ES-I3 (cell line): ENCODE measurements at regions not wholly inside any gene's neighbourhood (a gene's known extent, or its start where the extent isn't known, plus 50 kb on each side); places are given as distances from the start of the nearest gene placed in this dataset.
"Not testable (repeated sequence)": the region's sequence is repeated elsewhere in the genome, so short reads cannot be mapped to it uniquely, and the experiment has no call there.

ENCODE experiments used
- H3K36me3 ChIP-seq: 2 replicates; pipeline ENCODE4 v1.6.1; 2013; ENCODE audit warnings: mild to moderate bottlenecking, low read length, control low read depth, moderate library complexity; ENCODE audit not compliant: insufficient read depth
- H3K4me1 ChIP-seq: 2 replicates; pipeline ENCODE4 v1.6.1; 2013; ENCODE audit warnings: mild to moderate bottlenecking, control low read depth, low read length; ENCODE audit not compliant: insufficient read depth
- H3K9ac ChIP-seq: 2 replicates; pipeline ENCODE4 v1.6.1; 2013; ENCODE audit warnings: low read depth, mild to moderate bottlenecking, low read length, moderate library complexity
- H3K9me3 ChIP-seq: 2 replicates; pipeline ENCODE4 v1.6.1; 2013; ENCODE audit warnings: mild to moderate bottlenecking, low read length, moderate library complexity; ENCODE audit not compliant: control insufficient read depth, insufficient read depth

GRCh38 chr17:51402899-51403298, 142.6 kb downstream of the UTP18 start:
- Histone ChIP-seq H3K36me3 (no peaks in the 10 kb centered on the region), H3K9me3 (no peaks in the 10 kb centered on the region), H3K9ac (no peak overlapping the region), H3K4me1 (peaks cover 4% of the 10 kb centered on the region; the same call in 1 of the 2 replicates)

GRCh38 chr17:51407576-51407975, 147.2 kb downstream of the UTP18 start:
- no peaks in the 10 kb centered on the region for H3K9me3 ChIP-seq
- H3K4me1 ChIP-seq = no peaks in the 10 kb centered on the region
- no peak overlapping the region for H3K9ac ChIP-seq
- H3K36me3 ChIP-seq = no peaks in the 10 kb centered on the region

- H3K4me1 ChIP-seq = peaks cover 6% of the 10 kb centered on the region; the same call in 1 of the 2 replicates
- no peak overlapping the region for H3K9ac ChIP-seq
- H3K9me3 ChIP-seq = no peaks in the 10 kb centered on the region
- H3K36me3 ChIP-seq = no peaks in the 10 kb centered on the region
These were observed 159.1 kb downstream of the UTP18 start for GRCh38 chr17:51419476-51419875.

- Histone ChIP-seq H3K9me3 (no peaks in the 10 kb centered on the region), H3K9ac (no peak overlapping the region), H3K4me1 (peaks cover 6% of the 10 kb centered on the region; the same call in 1 of the 2 replicates), H3K36me3 (no peaks in the 10 kb centered on the region)
These were observed 161.2 kb downstream of the UTP18 start for GRCh38 chr17:51421525-51421924.

- Histone ChIP-seq H3K9ac (no peak overlapping the region), H3K36me3 (no peaks in the 10 kb centered on the region), H3K9me3 (no peaks in the 10 kb centered on the region), H3K4me1 (peaks cover 6% of the 10 kb centered on the region)
These were observed 162.3 kb downstream of the UTP18 start for GRCh38 chr17:51422634-51423033.

GRCh38 chr17:51423421-51424160, 163.2 kb downstream of the UTP18 start:
- Histone ChIP-seq H3K4me1 (no peaks in the 10 kb centered on the region; the same call in 1 of the 2 replicates), H3K9ac (no peak overlapping the region), H3K36me3 (no peaks in the 10 kb centered on the region), H3K9me3 (no peaks in the 10 kb centered on the region)

- Histone ChIP-seq H3K9ac (no peak overlapping the region), H3K4me1 (no peaks in the 10 kb centered on the region; the same call in 1 of the 2 replicates)
These were observed 165.4 kb downstream of the UTP18 start for GRCh38 chr17:51425773-51426172.

GRCh38 chr17:51427323-51427811, 167.0 kb downstream of the UTP18 start:
- Histone ChIP-seq H3K4me1 (no peaks in the 10 kb centered on the region; the same call in 1 of the 2 replicates), H3K9ac (no peak overlapping the region), H3K36me3 (no peaks in the 10 kb centered on the region), H3K9me3 (peaks cover 6% of the 10 kb centered on the region; the same call in 1 of the 2 replicates)

More at GRCh38 chr17:51425773-51426172, 165.4 kb downstream of the UTP18 start:
- Histone ChIP-seq H3K9me3 (no peaks in the 10 kb centered on the region), H3K36me3 (no peaks in the 10 kb centered on the region)

- no peak overlapping the region for H3K9ac ChIP-seq
- H3K4me1 ChIP-seq = no peaks in the 10 kb centered on the region; the same call in 1 of the 2 replicates
- H3K9me3 ChIP-seq = peaks cover 6% of the 10 kb centered on the region; the same call in 1 of the 2 replicates
- no peaks in the 10 kb centered on the region for H3K36me3 ChIP-seq
These were observed 167.5 kb downstream of the UTP18 start for GRCh38 chr17:51427856-51428255.

- no peaks in the 10 kb centered on the region; the same call in 1 of the 2 replicates for H3K4me1 ChIP-seq
- H3K9me3 ChIP-seq = peaks cover 6% of the 10 kb centered on the region; the same call in 1 of the 2 replicates
- H3K9ac ChIP-seq = no peak overlapping the region
- H3K36me3 ChIP-seq = no peaks in the 10 kb centered on the region
These were observed 168.5 kb downstream of the UTP18 start for GRCh38 chr17:51428668-51429495.

- H3K36me3 ChIP-seq, H3K4me1 ChIP-seq, H3K9ac ChIP-seq, H3K9me3 ChIP-seq: not testable (repeated sequence)
These were observed 169.6 kb downstream of the UTP18 start for GRCh38 chr17:51429938-51430337.

- H3K9ac ChIP-seq = no peak overlapping the region
- no peaks in the 10 kb centered on the region for H3K36me3 ChIP-seq
- H3K9me3 ChIP-seq = peaks cover 6% of the 10 kb centered on the region; the same call in 1 of the 2 replicates
- H3K4me1 ChIP-seq = peaks cover 8% of the 10 kb centered on the region; the same call in 1 of the 2 replicates
These were observed 170.2 kb downstream of the UTP18 start for GRCh38 chr17:51430591-51430990.

GRCh38 chr17:51434434-51435170, 174.3 kb downstream of the UTP18 start:
- peaks cover 8% of the 10 kb centered on the region; the same call in 1 of the 2 replicates for H3K4me1 ChIP-seq
- no peak overlapping the region for H3K9ac ChIP-seq
- H3K9me3 ChIP-seq = peaks cover 6% of the 10 kb centered on the region; the same call in 1 of the 2 replicates
- H3K36me3 ChIP-seq = no peaks in the 10 kb centered on the region

- H3K4me1 ChIP-seq = peaks cover 14% of the 10 kb centered on the region
- peaks cover 6% of the 10 kb centered on the region; the same call in 1 of the 2 replicates for H3K9me3 ChIP-seq
- H3K9ac ChIP-seq = no peak overlapping the region
- H3K36me3 ChIP-seq = no peaks in the 10 kb centered on the region
These were observed 174.8 kb downstream of the UTP18 start for GRCh38 chr17:51435171-51435552.
